D721Med (cell line): ENCODE measurements at regions not wholly inside any gene's neighbourhood (a gene's known extent, or its start where the extent isn't known, plus 50 kb on each side); places are given as distances from the start of the nearest gene placed in this dataset.
"Not testable (repeated sequence)": the region's sequence is repeated elsewhere in the genome, so short reads cannot be mapped to it uniquely, and the experiment has no call there.

Experiments used
- DNase-seq: peaks from one replicate; pipeline ENCODE4 v3.0.0; 2011; ENCODE audit warnings: low spot score; ENCODE audit not compliant: insufficient read length
- FAIRE-seq: peaks from 2 replicates; lab custom pipeline; 2011; peaks lifted over from hg19 to GRCh38; lab: Jason Lieb, UNC
- TF ChIP-seq, protein P1 (sequence below): IDR thresholded peaks from 2 replicates; pipeline ENCODE4 v1.5.1; 2012; ENCODE audit warnings: mild to moderate bottlenecking, control low read depth; ENCODE audit not compliant: insufficient read depth; ENCODE audit errors: missing control alignments

DNA sequence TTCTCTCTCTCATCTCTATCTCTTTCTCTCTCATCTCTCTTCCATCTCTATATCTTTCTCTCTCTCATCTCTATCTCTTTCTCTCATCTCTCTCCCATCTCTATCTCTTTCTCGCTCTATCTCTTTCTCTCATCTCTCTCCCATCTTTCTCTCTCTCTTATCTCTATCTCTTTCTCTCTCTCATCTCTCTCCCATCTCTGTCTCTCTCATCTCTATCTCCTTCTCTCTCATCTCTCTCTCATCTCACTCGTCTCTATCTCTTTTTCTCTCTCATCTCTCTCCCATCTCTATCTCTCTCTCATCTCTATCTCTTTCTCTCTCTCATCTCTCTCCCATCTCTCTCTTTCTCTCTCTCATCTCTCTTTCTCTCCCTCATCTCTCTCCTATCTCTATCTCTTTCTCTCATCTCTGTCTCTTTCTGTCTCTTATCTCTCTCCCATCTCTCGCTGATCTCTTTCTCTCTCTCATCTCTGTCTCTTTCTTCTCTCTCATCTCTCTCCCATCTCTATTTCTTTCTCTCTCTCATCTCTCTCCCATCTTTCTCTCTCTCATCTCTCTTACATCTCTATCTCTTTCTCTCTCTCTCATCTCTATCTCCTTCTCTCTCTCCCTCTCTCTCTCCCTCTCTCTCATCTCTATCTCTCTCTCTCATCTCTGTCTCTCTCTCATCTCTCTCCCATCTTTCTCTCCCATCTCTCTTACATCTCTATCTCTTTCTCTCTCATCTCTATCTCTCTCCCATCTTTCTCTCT lies 388.7 kb downstream of the NPHP4 start:
- no peak for DNase-seq
- FAIRE-seq = no peak
- TF ChIP-seq, protein P1, sequence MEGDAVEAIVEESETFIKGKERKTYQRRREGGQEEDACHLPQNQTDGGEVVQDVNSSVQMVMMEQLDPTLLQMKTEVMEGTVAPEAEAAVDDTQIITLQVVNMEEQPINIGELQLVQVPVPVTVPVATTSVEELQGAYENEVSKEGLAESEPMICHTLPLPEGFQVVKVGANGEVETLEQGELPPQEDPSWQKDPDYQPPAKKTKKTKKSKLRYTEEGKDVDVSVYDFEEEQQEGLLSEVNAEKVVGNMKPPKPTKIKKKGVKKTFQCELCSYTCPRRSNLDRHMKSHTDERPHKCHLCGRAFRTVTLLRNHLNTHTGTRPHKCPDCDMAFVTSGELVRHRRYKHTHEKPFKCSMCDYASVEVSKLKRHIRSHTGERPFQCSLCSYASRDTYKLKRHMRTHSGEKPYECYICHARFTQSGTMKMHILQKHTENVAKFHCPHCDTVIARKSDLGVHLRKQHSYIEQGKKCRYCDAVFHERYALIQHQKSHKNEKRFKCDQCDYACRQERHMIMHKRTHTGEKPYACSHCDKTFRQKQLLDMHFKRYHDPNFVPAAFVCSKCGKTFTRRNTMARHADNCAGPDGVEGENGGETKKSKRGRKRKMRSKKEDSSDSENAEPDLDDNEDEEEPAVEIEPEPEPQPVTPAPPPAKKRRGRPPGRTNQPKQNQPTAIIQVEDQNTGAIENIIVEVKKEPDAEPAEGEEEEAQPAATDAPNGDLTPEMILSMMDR = no peak

DNA sequence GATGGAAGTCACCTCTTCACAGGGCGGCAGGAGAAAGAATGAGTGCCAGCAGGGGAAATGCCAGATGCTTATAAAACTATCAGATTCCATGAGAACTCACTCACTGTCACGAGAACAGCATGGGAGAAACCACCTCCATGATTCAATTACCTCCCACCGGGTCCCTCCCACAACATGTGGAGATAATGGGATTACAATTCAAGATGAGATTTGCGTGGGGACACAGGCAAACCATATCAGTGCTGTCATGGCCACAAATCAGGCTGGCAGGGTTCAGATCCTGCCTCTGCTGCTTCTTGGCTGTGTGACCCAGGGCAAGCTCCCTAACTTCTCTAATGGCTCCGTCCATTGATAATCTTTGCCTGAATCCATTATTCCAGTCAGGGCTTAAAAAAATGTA lies 389.5 kb downstream of the NPHP4 start:
- not testable (repeated sequence) for DNase-seq, FAIRE-seq

DNA sequence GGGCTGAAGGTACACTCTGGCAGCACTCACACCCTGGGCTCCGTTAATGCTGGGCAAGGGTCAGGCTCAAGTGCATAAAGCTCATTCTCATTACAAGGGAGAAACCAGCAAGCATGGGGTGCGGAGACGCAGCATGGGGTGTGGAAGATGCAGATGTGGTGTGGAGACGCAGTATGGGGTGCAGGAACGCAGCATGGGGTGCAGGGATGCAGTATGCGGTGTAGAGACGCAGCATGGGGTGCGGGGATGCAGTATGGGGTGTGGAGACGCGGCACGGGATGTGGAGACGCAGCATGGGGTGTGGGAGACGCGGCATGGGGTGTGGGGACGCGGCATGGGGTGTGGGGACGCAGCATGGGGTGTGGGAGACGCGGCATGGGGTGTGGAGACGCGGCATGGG lies 390.7 kb downstream of the NPHP4 start:
- TF ChIP-seq, protein P1 = no peak
- no peak for DNase-seq
- FAIRE-seq = no peak

DNA sequence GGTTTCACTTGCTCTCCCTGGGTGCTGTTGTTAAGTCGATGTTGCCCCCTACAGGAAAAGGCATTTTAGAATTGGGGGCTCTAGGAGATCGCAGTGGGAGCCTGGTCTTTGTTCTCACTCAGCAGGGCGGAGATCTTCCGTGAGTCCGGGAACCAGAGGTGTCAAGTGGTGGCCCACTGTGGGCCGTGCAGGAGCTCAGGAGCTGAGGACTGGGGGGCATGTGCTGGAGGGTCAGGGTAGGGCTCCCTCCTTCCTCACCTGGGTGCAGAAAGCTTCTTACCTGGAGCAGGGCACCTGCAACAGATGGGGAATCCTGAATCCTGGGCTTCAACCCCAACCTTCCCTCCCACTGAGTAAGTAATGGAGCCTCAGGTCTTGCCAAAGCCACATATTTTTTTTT lies 392.7 kb downstream of the NPHP4 start:
- DNase-seq (no peak), FAIRE-seq (no peak)
- TF ChIP-seq, protein P1 = no peak

DNA sequence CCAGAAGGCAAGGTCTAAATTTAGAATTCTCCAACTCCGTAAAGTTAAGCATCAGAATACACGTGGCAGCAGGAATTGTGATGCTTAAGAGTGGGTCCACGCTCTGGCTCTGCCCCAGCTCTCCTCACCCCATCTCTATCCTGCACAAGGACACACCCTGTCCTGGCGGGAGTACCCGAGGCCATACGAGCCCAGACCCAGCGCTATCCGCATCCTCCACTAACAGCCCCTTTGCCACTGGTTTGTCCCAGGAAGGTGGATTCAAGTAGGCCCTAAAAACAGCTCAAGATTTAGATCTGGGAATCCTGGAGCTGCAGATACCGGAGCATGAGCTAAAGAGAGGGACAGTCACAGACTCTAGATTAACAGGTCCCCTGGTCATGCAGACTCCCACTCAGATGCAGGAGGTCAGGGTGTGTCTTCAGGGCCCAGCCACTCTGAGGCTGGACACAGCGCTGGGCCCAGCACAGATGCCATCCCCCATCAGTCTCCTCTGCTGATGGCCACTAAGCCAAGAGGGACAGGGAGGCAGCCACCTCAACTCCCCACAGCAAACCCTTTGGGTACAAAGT lies 393.3 kb downstream of the NPHP4 start:
- FAIRE-seq (no peak), DNase-seq (no peak)
- TF ChIP-seq, protein P1 = no peak

DNA sequence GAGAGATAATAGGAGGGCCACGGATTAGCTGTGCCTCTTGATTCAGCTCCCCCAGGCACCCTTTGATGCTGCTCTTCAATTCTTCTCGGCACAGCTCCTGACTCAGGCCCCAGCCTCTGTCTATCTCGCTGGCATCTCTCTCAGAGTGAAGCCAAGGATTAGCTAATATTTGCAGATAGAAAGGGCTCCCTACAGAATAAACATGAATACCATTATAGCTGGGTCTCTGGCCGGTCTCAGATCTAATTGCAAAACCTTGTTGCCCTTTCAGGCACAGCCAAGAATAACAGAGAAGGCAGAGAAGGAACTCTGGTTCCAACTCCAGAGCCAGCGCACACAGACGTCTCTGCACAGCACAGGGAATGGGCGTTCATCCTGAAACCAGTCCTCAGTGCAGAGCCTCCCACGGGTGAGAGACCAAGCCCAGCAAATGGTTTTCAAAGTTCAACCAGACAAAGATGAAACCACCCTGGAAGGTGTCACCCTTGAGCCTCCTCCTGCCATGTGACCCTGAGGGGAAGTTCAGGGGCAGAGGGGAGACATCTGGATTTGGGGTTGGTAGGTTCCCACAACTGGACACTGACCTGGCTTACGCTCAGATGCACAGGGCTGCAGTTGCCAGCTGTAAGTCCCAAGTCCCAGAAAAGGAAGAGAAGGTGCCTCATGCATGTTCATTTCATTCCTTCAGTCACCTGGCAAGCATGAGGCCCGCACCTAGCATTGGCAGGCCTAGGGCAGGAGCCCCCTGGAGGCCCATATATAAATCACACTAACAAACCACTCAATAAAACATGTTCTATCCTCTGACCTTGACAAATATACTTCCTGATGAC lies 394.0 kb downstream of the NPHP4 start:
- DNase-seq (no peak), FAIRE-seq (no peak)

More for the DNA sequence above, 394.0 kb downstream of the NPHP4 start:
- TF ChIP-seq, protein P1 = no peak
